ENCODE measurements at regions not wholly inside any gene's neighbourhood (a gene's known extent, or its start where the extent isn't known, plus 50 kb on each side); places are given as distances from the start of the nearest gene placed in this dataset.

DNA sequence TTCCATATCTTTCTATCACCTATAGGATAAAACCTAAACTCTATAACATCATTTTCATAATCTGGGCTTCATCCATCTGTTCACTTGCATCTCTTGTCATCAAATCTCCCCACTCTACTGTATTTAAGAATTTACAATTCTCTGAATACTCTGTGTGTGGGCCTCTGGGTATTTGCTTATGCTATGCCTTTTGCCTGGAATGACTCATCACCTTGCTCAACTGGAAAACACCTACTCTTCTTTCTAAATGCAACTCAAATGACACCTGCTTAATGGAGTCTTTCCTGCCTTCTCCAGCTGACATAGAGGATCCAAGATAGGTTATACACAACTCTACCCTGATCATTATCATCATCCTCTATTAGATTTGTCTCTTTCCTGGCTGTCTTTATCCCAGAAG is 421.7 kb downstream of the SPATA31D1 start:
- TF ChIP-seq EZH2phosphoT487 (IDR thresholded peaks at IDR 0.05; ENCODE audit: borderline replicate concordance) (no peak), CTCF (conservative IDR thresholded peaks at IDR 0.05; ENCODE audit: low read length) (no peak)

Measured in Loucy (cell line).